ENCODE measurements at regions not wholly inside any gene's neighbourhood (a gene's known extent, or its start where the extent isn't known, plus 50 kb on each side); places are given as distances from the start of the nearest gene placed in this dataset.

GRCh38 chr6:112659912-112660311, 312.8 kb downstream of the RFPL4B start:
- TF ChIP-seq MAX (IDR thresholded peaks at IDR 0.05; ENCODE audit: low read depth, low read length), result no peak
- no peak for TF ChIP-seq CTCF (IDR thresholded peaks at IDR 0.05; ENCODE audit: low read depth, low read length)

All from NB4 (cell line).